ENCODE measurements at regions not wholly inside any gene's neighbourhood (a gene's known extent, or its start where the extent isn't known, plus 50 kb on each side); places are given as distances from the start of the nearest gene placed in this dataset.
"Not testable (repeated sequence)": the region's sequence is repeated elsewhere in the genome, so short reads cannot be mapped to it uniquely, and the experiment has no call there.

GRCh38 chr10:117775526-117775925 lies 233.0 kb downstream of the EMX2 start:
- Histone ChIP-seq H3K23ac (ENCODE audit: low read length in 2 of 2) (no peak overlapping the region), H3K27ac (ENCODE audit: low read length, poor library complexity, severe bottlenecking) (no peak overlapping the region), H2AK5ac (ENCODE audit: low read length, severe bottlenecking) (no peak overlapping the region), H3K36me3 (ENCODE audit: control insufficient read depth in 1 of 2, insufficient read depth in 2 of 2, low read depth in 1 of 2, low read length in 2 of 2) (no peaks in the 10 kb centered on the region), H2AFZ (ENCODE audit: low read depth, low read length) (no peak overlapping the region), H4K8ac (ENCODE audit: low read length) (no peak overlapping the region), H3K79me1 (replicated peaks; ENCODE audit: low read length, poor library complexity, severe bottlenecking) (no peaks in the 10 kb centered on the region), H3K27me3 (ENCODE audit: control insufficient read depth in 1 of 2, insufficient read depth in 1 of 2, low read length in 2 of 2) (peaks cover 0 to 19% of the 10 kb centered on the region in 2 experiments), H2BK5ac (ENCODE audit: low read depth, low read length, poor library complexity, severe bottlenecking) (no peak overlapping the region), H3K9ac (ENCODE audit: low read length) (no peak overlapping the region), H3K4me2 (ENCODE audit: low read length, poor library complexity, severe bottlenecking) (no peak overlapping the region), H3K4me3 (ENCODE audit: insufficient read depth in 1 of 2, low read depth in 1 of 2, low read length in 2 of 2) (no peak overlapping the region), H2BK120ac (ENCODE audit: low read depth, low read length) (no peak overlapping the region), H3K14ac (ENCODE audit: low read length in 2 of 2) (no peak overlapping the region), H3K9me3 (ENCODE audit: control insufficient read depth, low read length) (no peaks in the 10 kb centered on the region), H2BK12ac (ENCODE audit: low read length in 2 of 2) (no peak overlapping the region), H3K4me1 (ENCODE audit: control insufficient read depth, insufficient read depth, low read depth, low read length) (no peaks in the 10 kb centered on the region), H2BK15ac (ENCODE audit: low read depth, poor library complexity, severe bottlenecking) (no peak overlapping the region), H3K4ac (ENCODE audit: low read depth in 1 of 2, low read length in 2 of 2) (no peak overlapping the region), H3K18ac (ENCODE audit: low read depth in 1 of 2, low read length in 2 of 2) (no peak overlapping the region), H4K91ac (ENCODE audit: low read length) (no peak overlapping the region)
- no peak for DNase-seq
- WGBS = 86% methylated on average over 1 of the region's 3 CpGs

DNA sequence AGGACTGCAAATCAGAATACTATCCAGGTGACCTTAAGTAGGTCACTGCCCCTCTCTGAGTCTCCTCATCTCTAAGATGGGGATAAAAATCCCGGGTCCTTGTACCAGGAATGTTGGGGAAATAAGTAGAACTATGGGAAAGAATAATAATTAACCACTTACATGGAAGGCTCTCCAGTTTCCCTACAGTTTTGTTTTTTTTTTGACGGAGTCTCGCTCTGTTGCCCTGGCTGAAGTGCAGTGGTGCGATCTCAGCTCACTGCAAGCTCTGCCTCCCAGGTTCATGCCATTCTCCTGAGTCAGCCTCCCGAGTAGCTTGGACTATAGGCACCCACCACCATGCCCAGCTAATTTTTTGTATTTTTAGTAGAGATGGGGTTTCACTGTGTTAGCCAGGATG lies 234.7 kb downstream of the EMX2 start:
- H3K4me2 ChIP-seq (ENCODE audit: low read length, poor library complexity, severe bottlenecking); H3K9me3 ChIP-seq (ENCODE audit: control insufficient read depth, low read length); H3K36me3 ChIP-seq (ENCODE audit: control insufficient read depth in 1 of 2, insufficient read depth in 2 of 2, low read depth in 1 of 2, low read length in 2 of 2); H2AK5ac ChIP-seq (ENCODE audit: low read length, severe bottlenecking); H4K91ac ChIP-seq (ENCODE audit: low read length); H3K9ac ChIP-seq (ENCODE audit: low read length); H2AFZ ChIP-seq (ENCODE audit: low read depth, low read length); H3K79me1 ChIP-seq (replicated peaks; ENCODE audit: low read length, poor library complexity, severe bottlenecking); DNase-seq; H2BK120ac ChIP-seq (ENCODE audit: low read depth, low read length); H4K8ac ChIP-seq (ENCODE audit: low read length); H3K14ac ChIP-seq (ENCODE audit: low read length in 2 of 2); H2BK5ac ChIP-seq (ENCODE audit: low read depth, low read length, poor library complexity, severe bottlenecking); H2BK12ac ChIP-seq (ENCODE audit: low read length in 2 of 2); H3K4ac ChIP-seq (ENCODE audit: low read depth in 1 of 2, low read length in 2 of 2); H3K4me1 ChIP-seq (ENCODE audit: control insufficient read depth, insufficient read depth, low read depth, low read length); H3K18ac ChIP-seq (ENCODE audit: low read depth in 1 of 2, low read length in 2 of 2); H2BK15ac ChIP-seq (ENCODE audit: low read depth, poor library complexity, severe bottlenecking); H3K27ac ChIP-seq (ENCODE audit: low read length, poor library complexity, severe bottlenecking); H3K23ac ChIP-seq (ENCODE audit: low read length in 2 of 2); H3K4me3 ChIP-seq (ENCODE audit: insufficient read depth in 1 of 2, low read depth in 1 of 2, low read length in 2 of 2): not testable (repeated sequence)
- peaks cover 0 to 30% of the 10 kb centered on the region in 2 experiments for H3K27me3 ChIP-seq (ENCODE audit: control insufficient read depth in 1 of 2, insufficient read depth in 1 of 2, low read length in 2 of 2)
- WGBS = 78% methylated on average over 3 of the region's 5 CpGs

- DNase-seq = no peak
- no peaks in the 10 kb centered on the region for H3K36me3 ChIP-seq (ENCODE audit: control insufficient read depth in 1 of 2, insufficient read depth in 2 of 2, low read depth in 1 of 2, low read length in 2 of 2)
- 37% methylated on average over 3 of the region's 3 CpGs for WGBS
- peaks cover 0 to 31% of the 10 kb centered on the region in 2 experiments for H3K27me3 ChIP-seq (ENCODE audit: control insufficient read depth in 1 of 2, insufficient read depth in 1 of 2, low read length in 2 of 2)
- no peaks in the 10 kb centered on the region for H3K4me1 ChIP-seq (ENCODE audit: control insufficient read depth, insufficient read depth, low read depth, low read length)
- H3K18ac ChIP-seq (ENCODE audit: low read depth in 1 of 2, low read length in 2 of 2) = no peak overlapping the region
- no peak overlapping the region for H3K4me3 ChIP-seq (ENCODE audit: insufficient read depth in 1 of 2, low read depth in 1 of 2, low read length in 2 of 2)
- no peak overlapping the region for H2BK12ac ChIP-seq (ENCODE audit: low read length in 2 of 2)
- H3K14ac ChIP-seq (ENCODE audit: low read length in 2 of 2) = no peak overlapping the region
- H3K4ac ChIP-seq (ENCODE audit: low read depth in 1 of 2, low read length in 2 of 2) = no peak overlapping the region
- H3K27ac ChIP-seq (ENCODE audit: low read length, poor library complexity, severe bottlenecking) = no peak overlapping the region
- H2BK120ac ChIP-seq (ENCODE audit: low read depth, low read length) = no peak overlapping the region
- no peak overlapping the region for H2AK5ac ChIP-seq (ENCODE audit: low read length, severe bottlenecking)
- H3K4me2 ChIP-seq (ENCODE audit: low read length, poor library complexity, severe bottlenecking) = no peak overlapping the region
- H3K9me3 ChIP-seq (ENCODE audit: control insufficient read depth, low read length) = no peaks in the 10 kb centered on the region
- H4K8ac ChIP-seq (ENCODE audit: low read length) = no peak overlapping the region
- no peak overlapping the region for H2BK5ac ChIP-seq (ENCODE audit: low read depth, low read length, poor library complexity, severe bottlenecking)
- no peak overlapping the region for H2BK15ac ChIP-seq (ENCODE audit: low read depth, poor library complexity, severe bottlenecking)
- no peak overlapping the region for H3K9ac ChIP-seq (ENCODE audit: low read length)
- no peaks in the 10 kb centered on the region for H3K79me1 ChIP-seq (replicated peaks; ENCODE audit: low read length, poor library complexity, severe bottlenecking)
- H4K91ac ChIP-seq (ENCODE audit: low read length) = no peak overlapping the region
- H2AFZ ChIP-seq (ENCODE audit: low read depth, low read length) = no peak overlapping the region
- H3K23ac ChIP-seq (ENCODE audit: low read length in 2 of 2) = no peak overlapping the region
These were observed 235.7 kb downstream of the EMX2 start for GRCh38 chr10:117778241-117778640.

DNA sequence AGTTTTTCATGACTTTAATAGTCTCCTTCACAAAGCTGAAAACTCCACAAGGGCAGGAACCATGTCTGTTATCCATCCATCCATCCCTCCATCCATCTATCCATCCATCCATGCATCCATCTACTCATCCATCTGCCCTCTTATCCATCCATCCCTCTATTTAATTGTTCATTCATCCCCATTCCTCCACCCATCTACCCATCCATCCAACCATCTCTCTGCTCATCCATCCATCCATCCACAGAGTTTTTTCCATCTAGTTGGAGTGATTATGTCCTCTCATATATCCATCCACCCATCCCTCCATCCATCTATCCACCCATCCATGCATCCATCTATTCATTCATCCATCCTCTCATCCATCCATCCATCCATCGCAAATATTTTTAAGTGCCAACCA lies 237.9 kb downstream of the EMX2 start:
- Histone ChIP-seq H3K79me1 (replicated peaks; ENCODE audit: low read length, poor library complexity, severe bottlenecking) (no peaks in the 10 kb centered on the region), H3K14ac (ENCODE audit: low read length in 2 of 2) (no peak overlapping the region), H2BK120ac (ENCODE audit: low read depth, low read length) (no peak overlapping the region), H3K27ac (ENCODE audit: low read length, poor library complexity, severe bottlenecking) (no peak overlapping the region), H3K4me3 (ENCODE audit: insufficient read depth in 1 of 2, low read depth in 1 of 2, low read length in 2 of 2) (no peak overlapping the region), H3K27me3 (ENCODE audit: control insufficient read depth in 1 of 2, insufficient read depth in 1 of 2, low read length in 2 of 2) (peaks cover 0 to 31% of the 10 kb centered on the region in 2 experiments), H3K4me1 (ENCODE audit: control insufficient read depth, insufficient read depth, low read depth, low read length) (no peaks in the 10 kb centered on the region), H4K8ac (ENCODE audit: low read length) (no peak overlapping the region), H3K23ac (ENCODE audit: low read length in 2 of 2) (no peak overlapping the region), H3K4me2 (ENCODE audit: low read length, poor library complexity, severe bottlenecking) (no peak overlapping the region), H3K18ac (ENCODE audit: low read depth in 1 of 2, low read length in 2 of 2) (no peak overlapping the region), H3K9ac (ENCODE audit: low read length) (no peak overlapping the region), H3K9me3 (ENCODE audit: control insufficient read depth, low read length) (no peaks in the 10 kb centered on the region), H2BK12ac (ENCODE audit: low read length in 2 of 2) (no peak overlapping the region), H2AK5ac (ENCODE audit: low read length, severe bottlenecking) (no peak overlapping the region), H2AFZ (ENCODE audit: low read depth, low read length) (no peak overlapping the region), H2BK5ac (ENCODE audit: low read depth, low read length, poor library complexity, severe bottlenecking) (no peak overlapping the region), H2BK15ac (ENCODE audit: low read depth, poor library complexity, severe bottlenecking) (no peak overlapping the region), H3K36me3 (ENCODE audit: control insufficient read depth in 1 of 2, insufficient read depth in 2 of 2, low read depth in 1 of 2, low read length in 2 of 2) (no peaks in the 10 kb centered on the region), H4K91ac (ENCODE audit: low read length) (no peak overlapping the region), H3K4ac (ENCODE audit: low read depth in 1 of 2, low read length in 2 of 2) (no peak overlapping the region)
- WGBS = no CpG with 5 or more reads among the region's 1 CpG
- DNase-seq = no peak
